Peyer's patch (tissue), 4 donors: ENCODE measurements at regions not wholly inside any gene's neighbourhood (a gene's known extent, or its start where the extent isn't known, plus 50 kb on each side); places are given as distances from the start of the nearest gene placed in this dataset.

ENCODE experiments used
- DNase-seq, 3 donors: peaks; one replicate each; pipeline ENCODE4 v3.0.0-alpha.2; 2017 to 2019
- H3K27ac ChIP-seq, 4 donors: fragments of 200-600 bp; sonication (generic); one replicate each; pipeline ENCODE4 v1.5.1; 2016 to 2019
- H3K27me3 ChIP-seq, 2 donors: fragments of 200-600 bp; sonication (generic); one replicate each; pipeline ENCODE4 v1.5.1; 2019
- H3K36me3 ChIP-seq, 3 donors: fragments of 200-600 bp; sonication (generic); one replicate each; pipeline ENCODE4 v1.5.1; 2016 to 2019
- H3K4me1 ChIP-seq, 4 donors: fragments of 200-600 bp; sonication (generic); one replicate each; pipeline ENCODE4 v1.5.1; 2016 to 2019
- H3K4me3 ChIP-seq, 4 donors: fragments of 200-600 bp; sonication (generic); 1 replicate in 3 of 4; 2 replicates in 1 of 4; pipeline ENCODE4 v1.5.1; 2016 to 2019; ENCODE audit warnings: mild to moderate bottlenecking in 1 of 4
- H3K9me3 ChIP-seq, 4 donors: fragments of 200-600 bp; sonication (generic); one replicate each; pipeline ENCODE4 v1.5.1; 2016 to 2019; ENCODE audit warnings: mild to moderate bottlenecking in 1 of 4
- CTCF ChIP-seq, 6 experiments: fragments of 450-650 bp in 4 of 6; fragments of 200-600 bp in 2 of 6; sonication (generic) in 1 of 6; IDR thresholded peaks; one replicate each; pipeline ENCODE4 v1.5.1; 2017 to 2019; ENCODE audit warnings: antibody characterized with exemption in 6 of 6, mild to moderate bottlenecking in 3 of 6, moderate library complexity in 1 of 6
- POLR2A ChIP-seq, 2 donors: fragments of 450-650 bp; IDR thresholded peaks; one replicate each; pipeline ENCODE4 v1.5.1; 2017; ENCODE audit warnings: antibody characterized with exemption in 2 of 2, mild to moderate bottlenecking in 2 of 2, moderate library complexity in 2 of 2

- no peak for DNase-seq
- H3K36me3 ChIP-seq, result no peaks in the 10 kb centered on the region
- H3K4me1 ChIP-seq, result no peaks in the 10 kb centered on the region
- no peak overlapping the region for H3K4me3 ChIP-seq
- TF ChIP-seq POLR2A (IDR thresholded peaks at IDR 0.05), result no peak
- no peak for TF ChIP-seq CTCF (IDR thresholded peaks at IDR 0.05)
- no peaks in the 10 kb centered on the region for H3K27me3 ChIP-seq
- H3K27ac ChIP-seq, result no peak overlapping the region
- H3K9me3 ChIP-seq, result no peaks in the 10 kb centered on the region
These were observed 427.7 kb downstream of the MDFIC start for GRCh38 chr7:115349635-115350034.

- Histone ChIP-seq H3K4me3 (no peak overlapping the region), H3K4me1 (no peaks in the 10 kb centered on the region), H3K36me3 (no peaks in the 10 kb centered on the region), H3K9me3 (no peaks in the 10 kb centered on the region), H3K27ac (no peak overlapping the region), H3K27me3 (no peaks in the 10 kb centered on the region)
- DNase-seq, result no peak
- TF ChIP-seq POLR2A (IDR thresholded peaks at IDR 0.05), result no peak
- TF ChIP-seq CTCF (IDR thresholded peaks at IDR 0.05), result no peak
These were observed 424.8 kb downstream of the MDFIC start for GRCh38 chr7:115346685-115347084.

GRCh38 chr7:115340828-115341227 is 418.9 kb downstream of the MDFIC start:
- Histone ChIP-seq H3K4me1 (no peaks in the 10 kb centered on the region), H3K36me3 (no peaks in the 10 kb centered on the region), H3K9me3 (no peaks in the 10 kb centered on the region), H3K27me3 (no peaks in the 10 kb centered on the region), H3K4me3 (no peak overlapping the region), H3K27ac (no peak overlapping the region)
- no peak for DNase-seq
- TF ChIP-seq CTCF (IDR thresholded peaks at IDR 0.05) (peak in 1 of 6 experiments; percentile 10), POLR2A (IDR thresholded peaks at IDR 0.05) (no peak)

- Histone ChIP-seq H3K4me3 (no peak overlapping the region), H3K9me3 (no peaks in the 10 kb centered on the region), H3K36me3 (no peaks in the 10 kb centered on the region), H3K27ac (no peak overlapping the region), H3K4me1 (no peaks in the 10 kb centered on the region), H3K27me3 (no peaks in the 10 kb centered on the region)
- TF ChIP-seq POLR2A (IDR thresholded peaks at IDR 0.05), result no peak
- DNase-seq, result no peak
These were observed 416.1 kb downstream of the MDFIC start for GRCh38 chr7:115338016-115338415.

- TF ChIP-seq POLR2A (IDR thresholded peaks at IDR 0.05), result no peak
- no peak for TF ChIP-seq CTCF (IDR thresholded peaks at IDR 0.05)
- H3K4me3 ChIP-seq, result no peak overlapping the region
- no peaks in the 10 kb centered on the region for H3K9me3 ChIP-seq
- no peaks in the 10 kb centered on the region for H3K36me3 ChIP-seq
- no peak for DNase-seq
- no peaks in the 10 kb centered on the region for H3K27me3 ChIP-seq
- no peak overlapping the region for H3K27ac ChIP-seq
- no peaks in the 10 kb centered on the region for H3K4me1 ChIP-seq
These were observed 410.8 kb downstream of the MDFIC start for GRCh38 chr7:115332691-115333090.

- H3K36me3 ChIP-seq, result no peaks in the 10 kb centered on the region
- H3K4me1 ChIP-seq, result no peaks in the 10 kb centered on the region
- TF ChIP-seq CTCF (IDR thresholded peaks at IDR 0.05) (no peak), POLR2A (IDR thresholded peaks at IDR 0.05) (no peak)
- DNase-seq, result no peak
- H3K4me3 ChIP-seq, result no peak overlapping the region
- no peak overlapping the region for H3K27ac ChIP-seq
- H3K27me3 ChIP-seq, result no peaks in the 10 kb centered on the region
- no peaks in the 10 kb centered on the region for H3K9me3 ChIP-seq
These were observed 407.1 kb downstream of the MDFIC start for GRCh38 chr7:115329006-115329405.
